Stimulated activated CD8-positive, alpha-beta memory T cell treated with anti-CD3 and anti-CD28 coated beads, Interleukin-12 subunit alpha, Interleukin-12 subunit beta, amount 100 ng/mL, for 1 hour (primary cell): ENCODE measurements at regions not wholly inside any gene's neighbourhood (a gene's known extent, or its start where the extent isn't known, plus 50 kb on each side); places are given as distances from the start of the nearest gene placed in this dataset.
"Not testable (repeated sequence)": the region's sequence is repeated elsewhere in the genome, so short reads cannot be mapped to it uniquely, and the experiment has no call there.

Source experiments
- DNase-seq: peaks from one replicate; pipeline ENCODE4 v3.0.0-alpha.2; 2020; ENCODE audit warnings: low read depth

GRCh38 chr10:123378302-123378701, 224.1 kb downstream of the BUB3 start:
- no peak for DNase-seq

- DNase-seq, result no peak
These were observed 225.0 kb downstream of the BUB3 start for GRCh38 chr10:123379156-123379555.

GRCh38 chr10:123380491-123381085, 226.4 kb downstream of the BUB3 start:
- DNase-seq, result no peak

- DNase-seq, result no peak
These were observed 227.0 kb downstream of the BUB3 start for GRCh38 chr10:123381224-123381623.

- no peak for DNase-seq
These were observed 228.3 kb downstream of the BUB3 start for GRCh38 chr10:123382491-123382890.

- no peak for DNase-seq
These were observed 231.4 kb downstream of the BUB3 start for GRCh38 chr10:123385508-123386080.

- no peak for DNase-seq
These were observed 235.3 kb downstream of the BUB3 start for GRCh38 chr10:123389520-123389919.

- DNase-seq, result no peak
These were observed 236.1 kb downstream of the BUB3 start for GRCh38 chr10:123390332-123390731.

GRCh38 chr10:123390874-123391273, 236.7 kb downstream of the BUB3 start:
- no peak for DNase-seq

- DNase-seq, result no peak
These were observed 237.2 kb downstream of the BUB3 start for GRCh38 chr10:123391275-123392028.

- no peak for DNase-seq
These were observed 238.2 kb downstream of the BUB3 start for GRCh38 chr10:123392182-123392963.

GRCh38 chr10:123393170-123393569, 239.0 kb downstream of the BUB3 start:
- DNase-seq, result no peak

GRCh38 chr10:123394382-123394781, 240.2 kb downstream of the BUB3 start:
- DNase-seq, result no peak

- not testable (repeated sequence) for DNase-seq
These were observed 241.0 kb downstream of the BUB3 start for GRCh38 chr10:123395234-123395633.

GRCh38 chr10:123395906-123396305, 241.7 kb downstream of the BUB3 start:
- DNase-seq, result no peak

GRCh38 chr10:123398180-123398591, 244.0 kb downstream of the BUB3 start:
- DNase-seq, result no peak

- no peak for DNase-seq
These were observed 244.6 kb downstream of the BUB3 start for GRCh38 chr10:123398756-123399155.

- DNase-seq, result no peak
These were observed 245.2 kb downstream of the BUB3 start for GRCh38 chr10:123399276-123399839.

GRCh38 chr10:123402021-123402420, 247.8 kb downstream of the BUB3 start:
- no peak for DNase-seq

GRCh38 chr10:123402656-123403055, 248.5 kb downstream of the BUB3 start:
- DNase-seq, result no peak

GRCh38 chr10:123404357-123404756, 250.2 kb downstream of the BUB3 start:
- DNase-seq, result no peak

GRCh38 chr10:123408660-123409059, 254.5 kb downstream of the BUB3 start:
- no peak for DNase-seq
